C4-2B (cell line): ENCODE measurements at regions not wholly inside any gene's neighbourhood (a gene's known extent, or its start where the extent isn't known, plus 50 kb on each side); places are given as distances from the start of the nearest gene placed in this dataset.

Experiments used
- ZFX ChIP-seq: fragments of 450-650 bp; IDR thresholded peaks from 2 replicates; pipeline ENCODE4 v1.6.1; 2017
- TF ChIP-seq, protein P1 (sequence below): fragments of 450-650 bp; conservative IDR thresholded peaks from 2 replicates; pipeline ENCODE4 v1.5.1; 2017; ENCODE audit warnings: mild to moderate bottlenecking

DNA sequence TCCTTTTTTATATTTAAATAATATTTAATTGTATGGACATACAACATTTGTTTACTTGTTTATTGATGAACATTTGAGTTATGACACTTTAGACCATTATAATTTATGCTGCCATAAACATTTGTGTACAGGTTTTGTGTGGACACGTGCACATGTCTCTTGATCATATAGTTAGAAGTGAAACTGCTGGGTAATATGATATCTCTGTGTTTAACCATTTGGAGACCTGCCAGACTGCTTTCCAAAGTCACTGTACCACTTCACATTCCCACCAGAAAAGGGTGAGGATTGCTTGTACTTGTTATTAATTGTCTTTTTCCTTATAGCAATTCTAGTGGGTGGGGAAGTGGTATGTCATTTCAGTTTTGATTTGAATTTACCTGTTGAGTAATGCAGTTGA, 145.6 kb upstream of the KLHL1 start:
- TF ChIP-seq, protein P1, sequence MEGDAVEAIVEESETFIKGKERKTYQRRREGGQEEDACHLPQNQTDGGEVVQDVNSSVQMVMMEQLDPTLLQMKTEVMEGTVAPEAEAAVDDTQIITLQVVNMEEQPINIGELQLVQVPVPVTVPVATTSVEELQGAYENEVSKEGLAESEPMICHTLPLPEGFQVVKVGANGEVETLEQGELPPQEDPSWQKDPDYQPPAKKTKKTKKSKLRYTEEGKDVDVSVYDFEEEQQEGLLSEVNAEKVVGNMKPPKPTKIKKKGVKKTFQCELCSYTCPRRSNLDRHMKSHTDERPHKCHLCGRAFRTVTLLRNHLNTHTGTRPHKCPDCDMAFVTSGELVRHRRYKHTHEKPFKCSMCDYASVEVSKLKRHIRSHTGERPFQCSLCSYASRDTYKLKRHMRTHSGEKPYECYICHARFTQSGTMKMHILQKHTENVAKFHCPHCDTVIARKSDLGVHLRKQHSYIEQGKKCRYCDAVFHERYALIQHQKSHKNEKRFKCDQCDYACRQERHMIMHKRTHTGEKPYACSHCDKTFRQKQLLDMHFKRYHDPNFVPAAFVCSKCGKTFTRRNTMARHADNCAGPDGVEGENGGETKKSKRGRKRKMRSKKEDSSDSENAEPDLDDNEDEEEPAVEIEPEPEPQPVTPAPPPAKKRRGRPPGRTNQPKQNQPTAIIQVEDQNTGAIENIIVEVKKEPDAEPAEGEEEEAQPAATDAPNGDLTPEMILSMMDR = no peak
- no peak for TF ChIP-seq ZFX
